Heart right ventricle (tissue), 16 donors: ENCODE measurements at regions not wholly inside any gene's neighbourhood (a gene's known extent, or its start where the extent isn't known, plus 50 kb on each side); places are given as distances from the start of the nearest gene placed in this dataset.

Experiments
- ATAC-seq, 8 donors: fragments of 200-7000 bp; cut with Tn5 transposase; one replicate each; pipeline ENCODE4 v1.9.1; 2020; ENCODE audit warnings: mild to moderate bottlenecking in 8 of 8, moderate library complexity in 8 of 8, moderate number of reproducible peaks in 1 of 8
- DNase-seq, 2 donors: peaks; one replicate each; pipeline ENCODE4 v3.0.0-alpha.2; 2020
- H3K27ac ChIP-seq, 10 donors: fragments of 200-600 bp; sonication (generic) in 2 of 10; one replicate each; pipeline versions ENCODE4 v1.5.0 to v1.8.0; 2020 to 2022; ENCODE audit warnings: mild to moderate bottlenecking in 3 of 10
- H3K27me3 ChIP-seq, 7 donors: fragments of 200-600 bp; one replicate each; pipeline ENCODE4 v1.8.0; 2021 to 2022; ENCODE audit warnings: mild to moderate bottlenecking in 2 of 7
- H3K36me3 ChIP-seq, 9 donors: fragments of 200-600 bp; sonication (generic) in 1 of 9; one replicate each; pipeline versions ENCODE4 v1.5.0 to v1.8.0; 2020 to 2022; ENCODE audit warnings: mild to moderate bottlenecking in 2 of 9
- H3K4me1 ChIP-seq, 9 donors: fragments of 200-600 bp; sonication (generic) in 1 of 9; one replicate each; pipeline versions ENCODE4 v1.5.0 to v1.8.0; 2020 to 2022; ENCODE audit warnings: mild to moderate bottlenecking in 4 of 9
- H3K4me3 ChIP-seq, 10 donors: fragments of 200-600 bp; sonication (generic) in 2 of 10; one replicate each; pipeline versions ENCODE4 v1.5.0 to v1.8.0; 2020 to 2022; ENCODE audit warnings: mild to moderate bottlenecking in 7 of 10, moderate library complexity in 2 of 10
- H3K9me3 ChIP-seq, 11 donors: fragments of 200-600 bp in 10 of 11; sonication (generic) in 2 of 11; one replicate each; pipeline versions ENCODE4 v1.5.0 to v1.8.0; 2013 to 2022; ENCODE audit warnings: mild to moderate bottlenecking in 2 of 11, control low read depth in 1 of 11, moderate library complexity in 1 of 11
- WGBS, 2 donors: extraction: QIAGEN DNeasy Blood & Tissue Kit; methylation state at CpG; one replicate each; pipeline ENCODE4 v1.1.7; 2013; ENCODE audit warnings: inconsistent platforms in 1 of 2; 5-methylcytosine and 5-hydroxymethylcytosine counted together
- intact Hi-C, 10 donors: fragments of 100-400 bp; cut with DNase I; formaldehyde crosslinking; loops; one replicate each; pipeline versions ENCODE4 v1.11.1 to v1.14.2; 2022
- TF ChIP-seq, protein P1 (sequence below), 9 donors: fragments of 200-600 bp; sonication (generic) in 2 of 9; IDR thresholded peaks; one replicate each; pipeline versions ENCODE4 v1.5.0 to v1.8.0; 2021 to 2022; ENCODE audit warnings: antibody characterized with exemption in 9 of 9, mild to moderate bottlenecking in 5 of 9, moderate library complexity in 1 of 9
- donor health status: Arrhythmogenic right ventricular cardiomyopathy.
- donor health status: ischemic (EF 13 %, LVEDD 7.1; RV severe dilation, severe dysfunction).
- donor health status: healthy with polysubstance abuse.
- donor health status: DM: no; HTN: yes; CAD: no.
- donor health status: DM: no; HTN: no; CAD: no.
- donor health status: ischemic (EF 25% LVEDD 6.9; RV normal size, moderate dysfunction).
- donor health status: ischemic (EF 25% LVEDD 5.7; RV mildly dilated, moderate dysfunction).
- donor health status: healthy.
- donor health status: DM: yes; HTN: yes; CAD: no.
- donor health status: Ischemic cardiomyopathy.
- donor health status: ischemic (EF 35%, LVEDD 5.7; RV mildly dilated, moderate dysfunction).
- donor health status: nonischemic (EF 11% LVEDD 7.7; RV severe dilation, severe dysfunction).
- donor health status: DM: yes; HTN: yes; CAD: no.
- donor health status: PGD.
- donor health status: ischemic (EF 29% LVEDD 5.4; RV normal size, mild dysfunction).
- donor health status: nonischemic (EF 23%, LVEDD 6.1; RV moderate dilation, normal function).

DNA sequence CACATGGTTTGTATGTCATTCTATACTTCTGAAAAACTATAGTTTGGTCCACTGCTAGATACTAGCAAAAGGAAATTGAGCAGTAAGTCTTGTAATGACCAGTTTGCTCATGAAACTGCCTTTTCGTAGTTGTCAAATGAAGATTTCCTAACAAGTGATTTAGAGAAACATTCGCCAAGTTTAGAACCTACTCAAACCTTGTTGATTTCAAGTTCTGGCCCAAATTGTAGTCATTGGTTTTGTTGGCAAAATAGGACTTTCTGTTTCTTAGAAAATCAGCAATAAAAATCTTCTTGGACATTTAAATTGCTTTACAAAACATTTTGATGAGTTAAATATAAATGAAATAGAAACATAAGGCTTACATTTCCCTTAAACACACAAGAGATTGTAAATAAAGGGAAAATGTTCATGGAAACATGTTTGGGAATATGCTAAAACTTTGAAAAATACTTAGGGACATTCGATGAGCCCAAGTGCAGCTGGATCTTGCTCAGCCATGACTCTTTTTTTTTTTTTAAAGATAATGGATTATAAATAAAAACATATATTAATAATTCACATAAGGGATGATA lies 178.5 kb upstream of the LYPLAL1 start:
- no peak for ATAC-seq
- no peak overlapping the region for H3K4me3 ChIP-seq
- no peaks in the 10 kb centered on the region for H3K27me3 ChIP-seq
- WGBS, 2 donors = 73 to 75% methylated on average over 3 of the region's 3 CpGs
- TF ChIP-seq, protein P1, sequence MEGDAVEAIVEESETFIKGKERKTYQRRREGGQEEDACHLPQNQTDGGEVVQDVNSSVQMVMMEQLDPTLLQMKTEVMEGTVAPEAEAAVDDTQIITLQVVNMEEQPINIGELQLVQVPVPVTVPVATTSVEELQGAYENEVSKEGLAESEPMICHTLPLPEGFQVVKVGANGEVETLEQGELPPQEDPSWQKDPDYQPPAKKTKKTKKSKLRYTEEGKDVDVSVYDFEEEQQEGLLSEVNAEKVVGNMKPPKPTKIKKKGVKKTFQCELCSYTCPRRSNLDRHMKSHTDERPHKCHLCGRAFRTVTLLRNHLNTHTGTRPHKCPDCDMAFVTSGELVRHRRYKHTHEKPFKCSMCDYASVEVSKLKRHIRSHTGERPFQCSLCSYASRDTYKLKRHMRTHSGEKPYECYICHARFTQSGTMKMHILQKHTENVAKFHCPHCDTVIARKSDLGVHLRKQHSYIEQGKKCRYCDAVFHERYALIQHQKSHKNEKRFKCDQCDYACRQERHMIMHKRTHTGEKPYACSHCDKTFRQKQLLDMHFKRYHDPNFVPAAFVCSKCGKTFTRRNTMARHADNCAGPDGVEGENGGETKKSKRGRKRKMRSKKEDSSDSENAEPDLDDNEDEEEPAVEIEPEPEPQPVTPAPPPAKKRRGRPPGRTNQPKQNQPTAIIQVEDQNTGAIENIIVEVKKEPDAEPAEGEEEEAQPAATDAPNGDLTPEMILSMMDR (IDR thresholded peaks at IDR 0.05) = no peak
- no peaks in the 10 kb centered on the region for H3K36me3 ChIP-seq
- no peak overlapping the region for H3K27ac ChIP-seq
- H3K4me1 ChIP-seq = no peaks in the 10 kb centered on the region
- no peak for DNase-seq
- H3K9me3 ChIP-seq = no peaks in the 10 kb centered on the region
- intact Hi-C loops = no loop called here

DNA sequence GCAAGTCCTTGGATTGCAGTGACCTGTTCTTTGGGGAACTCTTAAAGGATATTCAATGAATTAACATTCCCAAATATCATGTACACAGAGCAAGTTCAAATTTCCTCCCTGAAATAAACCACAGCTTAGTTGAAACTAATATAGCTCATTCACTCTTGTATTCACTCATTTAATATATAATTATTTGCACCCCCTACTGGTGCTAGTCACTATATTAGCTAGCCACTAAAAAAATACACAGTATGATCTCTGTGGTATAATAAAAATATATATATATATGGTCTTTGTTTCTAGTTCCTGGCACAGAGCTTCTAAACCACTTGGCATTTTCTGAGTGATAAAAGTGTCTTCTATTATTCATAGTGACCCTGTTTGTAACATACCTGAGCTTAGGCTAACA lies 177.3 kb upstream of the LYPLAL1 start:
- no peak overlapping the region for H3K27ac ChIP-seq
- no peaks in the 10 kb centered on the region for H3K9me3 ChIP-seq
- intact Hi-C loops = no loop called here
- ATAC-seq = no peak
- H3K27me3 ChIP-seq = no peaks in the 10 kb centered on the region
- TF ChIP-seq, protein P1 (IDR thresholded peaks at IDR 0.05) = peak in 7 of 9 donors; percentile 8 to 46 (median 25)
- H3K4me1 ChIP-seq = no peaks in the 10 kb centered on the region
- no peak for DNase-seq
- H3K36me3 ChIP-seq = no peaks in the 10 kb centered on the region
- no peak overlapping the region for H3K4me3 ChIP-seq

DNA sequence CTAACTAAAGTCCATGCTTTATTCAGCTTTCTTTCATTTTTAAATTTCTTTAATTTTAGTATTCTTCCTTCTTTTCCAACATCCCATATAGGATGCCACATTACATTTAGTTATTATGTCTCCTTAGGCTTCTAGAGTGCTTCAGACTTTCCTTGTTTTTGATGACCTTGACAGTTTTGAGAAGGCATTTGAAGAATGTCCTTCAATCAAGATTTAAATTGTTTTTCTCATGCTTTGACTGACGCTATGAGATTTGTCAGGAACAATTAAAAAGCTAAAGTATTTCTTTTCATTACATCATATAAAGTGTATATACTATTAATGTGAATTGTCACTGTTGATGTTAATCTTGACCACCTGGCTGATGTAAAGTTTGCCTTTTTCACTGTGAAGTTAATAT lies 173.7 kb upstream of the LYPLAL1 start:
- intact Hi-C loops = no loop called here
- WGBS, 2 donors = 56 to 79% methylated on average over 1 of the region's 1 CpG
- ATAC-seq (no peak), DNase-seq (no peak)
- TF ChIP-seq, protein P1 (IDR thresholded peaks at IDR 0.05) = no peak
- Histone ChIP-seq H3K4me1 (no peaks in the 10 kb centered on the region), H3K27me3 (no peaks in the 10 kb centered on the region), H3K27ac (no peak overlapping the region), H3K4me3 (no peak overlapping the region), H3K36me3 (no peaks in the 10 kb centered on the region), H3K9me3 (peaks cover 0 to 17% (median 7%) of the 10 kb centered on the region in 11 donors)

DNA sequence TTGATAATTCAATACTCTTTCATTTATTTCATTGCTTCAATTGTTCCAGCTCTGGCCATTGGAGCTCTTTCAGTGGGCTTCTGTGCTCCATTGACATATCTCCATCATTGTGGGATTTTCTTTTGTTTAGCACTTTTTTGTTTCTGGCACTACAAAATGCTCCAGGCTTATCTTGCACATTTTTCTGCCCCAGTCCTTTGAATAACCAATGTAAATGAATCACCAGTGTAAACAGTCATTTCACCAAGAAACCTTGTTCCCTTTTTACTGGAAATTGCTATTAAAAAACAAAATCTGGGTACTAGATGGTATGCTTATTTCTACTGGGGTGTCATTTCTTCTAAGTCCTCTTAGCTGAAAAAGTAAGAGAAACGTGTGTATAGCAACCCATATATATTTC lies 173.0 kb upstream of the LYPLAL1 start:
- no peak overlapping the region for H3K27ac ChIP-seq
- no peak overlapping the region for H3K4me3 ChIP-seq
- DNase-seq (no peak), ATAC-seq (no peak)
- TF ChIP-seq, protein P1 (IDR thresholded peaks at IDR 0.05) = no peak
- H3K4me1 ChIP-seq = no peaks in the 10 kb centered on the region
- H3K36me3 ChIP-seq = no peaks in the 10 kb centered on the region
- intact Hi-C loops = no loop called here
- peaks cover 0 to 23% (median 13%) of the 10 kb centered on the region in 11 donors for H3K9me3 ChIP-seq
- H3K27me3 ChIP-seq = no peaks in the 10 kb centered on the region
- 79 to 86% methylated on average over 1 of the region's 1 CpG for whole genome bisulfite sequencing, 2 donors
